Testis (tissue), 2 donors: ENCODE measurements at regions not wholly inside any gene's neighbourhood (a gene's known extent, or its start where the extent isn't known, plus 50 kb on each side); places are given as distances from the start of the nearest gene placed in this dataset.
"Not testable (repeated sequence)": the region's sequence is repeated elsewhere in the genome, so short reads cannot be mapped to it uniquely, and the experiment has no call there.

Experiments used
- POLR2A ChIP-seq: fragments of 450-650 bp; IDR thresholded peaks from one replicate; pipeline ENCODE4 v1.6.1; 2017; ENCODE audit warnings: antibody characterized with exemption, mild to moderate bottlenecking, moderate library complexity
- TF ChIP-seq, protein P1 (sequence below), 3 experiments: fragments of 450-650 bp in 2 of 3; fragments of 200-600 bp in 1 of 3; sonication (generic) in 1 of 3; IDR thresholded peaks; one replicate each; pipeline ENCODE4 v1.5.1; 2016 to 2019; ENCODE audit warnings: antibody characterized with exemption in 3 of 3, mild to moderate bottlenecking in 2 of 3, moderate library complexity in 1 of 3

DNA sequence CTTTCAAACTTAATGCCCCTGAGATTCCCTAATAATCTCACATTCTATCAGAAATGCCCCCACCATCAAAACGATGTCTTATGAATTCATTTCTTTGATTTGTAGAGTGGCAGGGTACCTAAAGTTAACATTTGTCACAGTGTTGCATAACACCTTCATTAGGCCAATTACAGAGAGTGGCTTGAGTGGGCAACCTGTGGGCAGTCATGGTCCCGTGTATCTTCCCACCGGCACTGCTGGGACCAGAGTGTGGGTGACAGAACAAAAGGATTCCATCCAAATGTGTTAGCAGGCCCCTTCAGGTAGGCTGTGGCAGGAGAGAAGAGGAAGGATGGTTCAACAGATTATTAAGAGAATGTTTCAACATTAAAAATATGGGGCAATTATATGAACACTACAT, 788.8 kb upstream of the TPTE start:
- TF ChIP-seq, protein P1, sequence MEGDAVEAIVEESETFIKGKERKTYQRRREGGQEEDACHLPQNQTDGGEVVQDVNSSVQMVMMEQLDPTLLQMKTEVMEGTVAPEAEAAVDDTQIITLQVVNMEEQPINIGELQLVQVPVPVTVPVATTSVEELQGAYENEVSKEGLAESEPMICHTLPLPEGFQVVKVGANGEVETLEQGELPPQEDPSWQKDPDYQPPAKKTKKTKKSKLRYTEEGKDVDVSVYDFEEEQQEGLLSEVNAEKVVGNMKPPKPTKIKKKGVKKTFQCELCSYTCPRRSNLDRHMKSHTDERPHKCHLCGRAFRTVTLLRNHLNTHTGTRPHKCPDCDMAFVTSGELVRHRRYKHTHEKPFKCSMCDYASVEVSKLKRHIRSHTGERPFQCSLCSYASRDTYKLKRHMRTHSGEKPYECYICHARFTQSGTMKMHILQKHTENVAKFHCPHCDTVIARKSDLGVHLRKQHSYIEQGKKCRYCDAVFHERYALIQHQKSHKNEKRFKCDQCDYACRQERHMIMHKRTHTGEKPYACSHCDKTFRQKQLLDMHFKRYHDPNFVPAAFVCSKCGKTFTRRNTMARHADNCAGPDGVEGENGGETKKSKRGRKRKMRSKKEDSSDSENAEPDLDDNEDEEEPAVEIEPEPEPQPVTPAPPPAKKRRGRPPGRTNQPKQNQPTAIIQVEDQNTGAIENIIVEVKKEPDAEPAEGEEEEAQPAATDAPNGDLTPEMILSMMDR (IDR thresholded peaks at IDR 0.05) = not testable (repeated sequence)
- not testable (repeated sequence) for TF ChIP-seq POLR2A
